ENCODE measurements at regions not wholly inside any gene's neighbourhood (a gene's known extent, or its start where the extent isn't known, plus 50 kb on each side); places are given as distances from the start of the nearest gene placed in this dataset.

DNA sequence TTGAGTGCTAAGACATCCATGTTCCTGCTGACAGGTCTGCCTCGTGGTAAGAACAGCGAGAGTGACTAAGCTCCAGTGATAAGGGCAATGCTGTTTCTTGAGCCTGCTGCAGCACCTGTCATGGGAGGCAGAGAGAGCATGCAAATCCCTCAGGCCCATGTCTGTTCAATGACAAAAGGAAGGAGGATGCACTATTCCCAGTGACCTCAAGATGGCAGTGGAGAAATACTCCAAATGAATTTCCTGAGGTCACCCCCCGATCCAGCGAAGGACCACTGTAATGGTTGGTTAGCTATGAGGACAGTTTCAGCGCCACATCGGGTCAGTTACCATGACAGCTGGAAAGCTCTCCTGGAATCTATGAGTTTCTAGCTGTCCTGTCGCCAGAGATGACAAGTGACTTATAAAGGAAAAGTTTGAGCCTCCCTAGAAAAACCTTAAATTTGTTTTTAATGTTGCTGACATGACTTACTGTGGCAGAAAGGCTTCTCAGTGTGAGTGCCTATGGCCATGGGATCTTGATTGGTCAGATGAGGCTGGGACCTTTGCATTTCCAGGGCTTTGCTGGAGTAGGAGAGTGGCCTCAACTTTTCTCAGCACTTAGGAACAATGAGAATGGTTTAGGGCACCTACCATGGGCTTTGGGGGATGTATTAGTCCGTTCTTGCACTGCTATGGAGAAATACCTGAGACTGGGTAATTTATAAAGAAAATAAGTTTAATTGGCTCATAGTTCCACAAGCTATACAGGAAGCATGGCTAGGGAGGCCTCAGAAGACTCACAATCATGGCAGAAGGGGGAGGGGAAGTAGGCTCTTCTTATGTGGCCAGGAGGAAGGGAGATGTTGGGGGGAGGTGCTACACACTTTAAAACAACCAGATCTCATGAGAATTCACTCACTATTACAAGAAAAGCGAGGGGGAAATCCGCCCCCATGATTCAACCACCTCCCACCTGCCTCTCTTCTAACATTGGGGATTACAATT lies 88.0 kb upstream of the TMEM260 start:
- Mint-ChIP-seq H3K27me3 (peaks cover 2 to 14% of the 10 kb centered on the region in 2 donors), H3K27ac (peak overlapping the region in 1 of 8 donors; percentile 74), H3K4me1 (peaks cover 5 to 10% (median 7%) of the 10 kb centered on the region in 3 donors), H3K9me3 (no peaks in the 10 kb centered on the region), H3K4me3 (peak overlapping the region in 1 of 7 donors; percentile 49), H3K36me3 (no peaks in the 10 kb centered on the region)
- H3K4me1 ChIP-seq (ENCODE audit: insufficient read depth, low read length): no peaks in the 10 kb centered on the region
- no peak overlapping the region for H3K4me3 ChIP-seq (ENCODE audit: low read length)
- ChIA-PET POLR2A (no interaction called here), CTCF (interaction anchor here (1.1 to 2.9 kb wide), 9 partner anchors 10 to 826 kb away, joined by 3 to 10 read pairs (median 5); no protein-coding TSS in a partner anchor)
- no peaks in the 10 kb centered on the region for H3K27me3 ChIP-seq (ENCODE audit: insufficient read depth, low read length, poor library complexity, severe bottlenecking)
- H3K36me3 ChIP-seq (ENCODE audit: insufficient read depth, low read length): no peaks in the 10 kb centered on the region
- H3K9me3 ChIP-seq (ENCODE audit: low read length): no peaks in the 10 kb centered on the region
- H3K27ac ChIP-seq (ENCODE audit: low read depth, low read length): no peak overlapping the region
- peak in 2 of 5 donors; percentile 11 to 25 for DNase-seq

- no peaks in the 10 kb centered on the region for H3K9me3 ChIP-seq (ENCODE audit: low read length)
- H3K27ac ChIP-seq (ENCODE audit: low read depth, low read length): no peak overlapping the region
- Mint-ChIP-seq H3K27me3 (peaks cover 4 to 7% of the 10 kb centered on the region in 2 donors), H3K36me3 (no peaks in the 10 kb centered on the region), H3K4me1 (peaks cover 5 to 10% (median 7%) of the 10 kb centered on the region in 3 donors), H3K27ac (no peak overlapping the region), H3K9me3 (no peaks in the 10 kb centered on the region), H3K4me3 (no peak overlapping the region)
- no peaks in the 10 kb centered on the region for H3K4me1 ChIP-seq (ENCODE audit: insufficient read depth, low read length)
- POLR2A ChIA-PET: no interaction called here
- DNase-seq: no peak
- H3K4me3 ChIP-seq (ENCODE audit: low read length): no peak overlapping the region
- H3K27me3 ChIP-seq (ENCODE audit: insufficient read depth, low read length, poor library complexity, severe bottlenecking): no peaks in the 10 kb centered on the region
- CTCF ChIA-PET: no interaction called here
- no peaks in the 10 kb centered on the region for H3K36me3 ChIP-seq (ENCODE audit: insufficient read depth, low read length)
Measured at GRCh38 chr14:56494167-56494566, 85.4 kb upstream of the TMEM260 start.

DNA sequence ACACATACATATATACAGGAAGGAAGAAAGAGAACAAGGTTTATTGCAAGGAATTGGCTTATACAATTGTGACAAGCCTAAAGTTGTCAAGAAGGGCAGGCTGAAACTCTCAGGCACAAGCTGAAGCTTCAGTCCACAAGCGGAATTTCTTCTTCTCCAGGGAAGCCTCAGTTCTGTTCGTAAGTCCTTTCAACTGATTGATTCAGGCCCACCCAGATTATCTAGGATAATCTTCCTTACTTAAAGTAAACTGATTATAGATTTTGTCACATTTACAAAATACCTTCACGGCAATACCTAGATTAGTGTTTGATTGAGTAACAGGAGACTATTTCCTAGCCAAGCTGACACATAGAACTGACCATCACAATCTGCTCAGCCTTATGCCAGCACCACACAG lies 81.5 kb upstream of the TMEM260 start:
- Histone ChIP-seq H3K4me3 (ENCODE audit: low read length) (no peak overlapping the region), H3K9me3 (ENCODE audit: low read length) (no peaks in the 10 kb centered on the region), H3K4me1 (ENCODE audit: insufficient read depth, low read length) (no peaks in the 10 kb centered on the region), H3K27ac (ENCODE audit: low read depth, low read length) (no peak overlapping the region), H3K36me3 (ENCODE audit: insufficient read depth, low read length) (no peaks in the 10 kb centered on the region), H3K27me3 (ENCODE audit: insufficient read depth, low read length, poor library complexity, severe bottlenecking) (no peaks in the 10 kb centered on the region)
- no peak overlapping the region for H3K27ac Mint-ChIP-seq
- no peaks in the 10 kb centered on the region for H3K9me3 Mint-ChIP-seq
- no peak for DNase-seq
- ChIA-PET POLR2A (no interaction called here), CTCF (no interaction called here)
- H3K27me3 Mint-ChIP-seq: peaks cover 11 to 21% of the 10 kb centered on the region in 2 donors
- H3K36me3 Mint-ChIP-seq: no peaks in the 10 kb centered on the region
- no peaks in the 10 kb centered on the region for H3K4me1 Mint-ChIP-seq
- no peak overlapping the region for H3K4me3 Mint-ChIP-seq

DNA sequence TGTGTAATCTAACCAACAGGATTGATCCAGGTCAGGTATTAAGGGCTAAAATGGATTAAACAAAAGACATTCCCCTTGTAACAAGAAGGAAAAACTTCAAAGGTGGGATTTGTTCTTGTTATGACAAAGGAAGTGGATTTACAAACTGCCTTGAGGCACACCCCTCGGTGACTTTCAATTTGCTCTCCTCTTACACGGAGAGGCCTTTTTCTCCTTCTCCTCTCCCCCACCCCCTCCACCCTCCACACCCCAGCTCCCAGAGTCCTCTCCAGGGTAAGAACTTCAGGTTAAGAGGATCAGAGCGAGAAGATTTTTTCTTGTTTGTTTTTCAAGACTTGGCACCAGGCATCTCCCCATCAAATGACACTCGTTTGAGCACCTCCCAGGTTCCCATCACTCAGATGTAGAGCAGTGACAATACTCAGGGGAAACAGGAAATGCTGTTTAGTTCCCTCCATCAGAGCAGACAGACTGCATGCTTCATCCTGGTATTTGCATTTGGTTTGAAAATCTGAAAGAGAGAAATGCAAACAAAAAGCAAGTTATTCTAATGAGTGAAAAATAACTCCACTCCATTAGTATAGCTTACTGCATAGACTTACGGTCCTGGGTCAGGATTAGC lies 77.6 kb upstream of the TMEM260 start:
- H3K27ac Mint-ChIP-seq: no peak overlapping the region
- Histone ChIP-seq H3K9me3 (ENCODE audit: low read length) (no peaks in the 10 kb centered on the region), H3K4me1 (ENCODE audit: insufficient read depth, low read length) (no peaks in the 10 kb centered on the region), H3K27ac (ENCODE audit: low read depth, low read length) (no peak overlapping the region), H3K36me3 (ENCODE audit: insufficient read depth, low read length) (no peaks in the 10 kb centered on the region), H3K27me3 (ENCODE audit: insufficient read depth, low read length, poor library complexity, severe bottlenecking) (no peaks in the 10 kb centered on the region), H3K4me3 (ENCODE audit: low read length) (no peak overlapping the region)
- H3K9me3 Mint-ChIP-seq: no peaks in the 10 kb centered on the region
- H3K4me3 Mint-ChIP-seq: no peak overlapping the region
- no peaks in the 10 kb centered on the region for H3K4me1 Mint-ChIP-seq
- no peaks in the 10 kb centered on the region for H3K36me3 Mint-ChIP-seq
- no peak for DNase-seq
- ChIA-PET POLR2A (no interaction called here), CTCF (no interaction called here)
- H3K27me3 Mint-ChIP-seq: peaks cover 16 to 57% of the 10 kb centered on the region in 2 donors

DNA sequence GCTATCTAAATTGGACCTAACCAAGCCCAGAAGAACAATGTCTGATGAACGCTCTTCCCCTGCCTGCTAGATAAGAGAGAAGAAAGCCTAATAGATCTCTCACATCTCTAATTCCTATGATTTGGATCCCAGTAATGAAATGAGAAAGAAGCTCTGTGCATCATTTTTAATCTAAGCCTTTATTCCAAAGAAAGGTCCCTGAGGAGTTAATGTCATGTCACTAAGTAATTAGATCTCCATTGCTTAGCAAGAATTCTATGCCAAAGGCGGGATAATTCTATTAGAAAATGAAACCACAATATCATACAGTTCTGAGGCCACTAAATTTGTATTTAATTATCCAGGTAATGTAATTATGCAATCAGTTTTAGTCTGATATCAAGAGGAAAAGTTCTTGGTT lies 74.2 kb upstream of the TMEM260 start:
- Histone ChIP-seq H3K27ac (ENCODE audit: low read depth, low read length) (no peak overlapping the region), H3K4me3 (ENCODE audit: low read length) (no peak overlapping the region), H3K9me3 (ENCODE audit: low read length) (no peaks in the 10 kb centered on the region), H3K27me3 (ENCODE audit: insufficient read depth, low read length, poor library complexity, severe bottlenecking) (no peaks in the 10 kb centered on the region), H3K36me3 (ENCODE audit: insufficient read depth, low read length) (no peaks in the 10 kb centered on the region), H3K4me1 (ENCODE audit: insufficient read depth, low read length) (no peaks in the 10 kb centered on the region)
- DNase-seq: no peak
- ChIA-PET POLR2A (no interaction called here), CTCF (no interaction called here)
- Mint-ChIP-seq H3K9me3 (no peaks in the 10 kb centered on the region), H3K27me3 (peaks cover 14 to 48% of the 10 kb centered on the region in 2 donors), H3K4me3 (no peak overlapping the region), H3K36me3 (no peaks in the 10 kb centered on the region), H3K27ac (no peak overlapping the region), H3K4me1 (no peaks in the 10 kb centered on the region)

- Histone ChIP-seq H3K9me3 (ENCODE audit: low read length) (no peaks in the 10 kb centered on the region), H3K27ac (ENCODE audit: low read depth, low read length) (no peak overlapping the region), H3K27me3 (ENCODE audit: insufficient read depth, low read length, poor library complexity, severe bottlenecking) (no peaks in the 10 kb centered on the region), H3K4me1 (ENCODE audit: insufficient read depth, low read length) (no peaks in the 10 kb centered on the region), H3K36me3 (ENCODE audit: insufficient read depth, low read length) (no peaks in the 10 kb centered on the region), H3K4me3 (ENCODE audit: low read length) (no peak overlapping the region)
- Mint-ChIP-seq H3K27ac (no peak overlapping the region), H3K4me3 (no peak overlapping the region), H3K9me3 (no peaks in the 10 kb centered on the region), H3K27me3 (peaks cover 0 to 4% of the 10 kb centered on the region in 2 donors), H3K36me3 (no peaks in the 10 kb centered on the region), H3K4me1 (no peaks in the 10 kb centered on the region)
- ChIA-PET POLR2A (no interaction called here), CTCF (no interaction called here)
- DNase-seq: no peak
Measured at GRCh38 chr14:56512521-56512920, 67.1 kb upstream of the TMEM260 start.

GRCh38 chr14:56514663-56515371 lies 64.8 kb upstream of the TMEM260 start:
- no peak for DNase-seq
- POLR2A ChIA-PET: no interaction called here
- no peak overlapping the region for H3K27ac Mint-ChIP-seq

GRCh38 chr14:56515739-56516138 lies 63.9 kb upstream of the TMEM260 start:
- H3K27me3 ChIP-seq (ENCODE audit: insufficient read depth, low read length, poor library complexity, severe bottlenecking): no peaks in the 10 kb centered on the region
- Mint-ChIP-seq H3K9me3 (no peaks in the 10 kb centered on the region), H3K4me3 (no peak overlapping the region), H3K4me1 (no peaks in the 10 kb centered on the region), H3K36me3 (no peaks in the 10 kb centered on the region), H3K27ac (no peak overlapping the region), H3K27me3 (peaks cover 8 to 20% of the 10 kb centered on the region in 2 donors)
- no peak overlapping the region for H3K4me3 ChIP-seq (ENCODE audit: low read length)
- no peaks in the 10 kb centered on the region for H3K4me1 ChIP-seq (ENCODE audit: insufficient read depth, low read length)
- ChIA-PET CTCF (no interaction called here), POLR2A (no interaction called here)
- no peak overlapping the region for H3K27ac ChIP-seq (ENCODE audit: low read depth, low read length)
- no peak for DNase-seq
- no peaks in the 10 kb centered on the region for H3K36me3 ChIP-seq (ENCODE audit: insufficient read depth, low read length)
- H3K9me3 ChIP-seq (ENCODE audit: low read length): no peaks in the 10 kb centered on the region

More at GRCh38 chr14:56514663-56515371, 64.8 kb upstream of the TMEM260 start:
- no peak overlapping the region for H3K4me3 ChIP-seq (ENCODE audit: low read length)
- no peaks in the 10 kb centered on the region for H3K36me3 Mint-ChIP-seq
- H3K27me3 ChIP-seq (ENCODE audit: insufficient read depth, low read length, poor library complexity, severe bottlenecking): no peaks in the 10 kb centered on the region
- peaks cover 8 to 14% of the 10 kb centered on the region in 2 donors for H3K27me3 Mint-ChIP-seq
- H3K9me3 ChIP-seq (ENCODE audit: low read length): no peaks in the 10 kb centered on the region
- H3K9me3 Mint-ChIP-seq: no peaks in the 10 kb centered on the region
- H3K4me1 Mint-ChIP-seq: no peaks in the 10 kb centered on the region
- no peaks in the 10 kb centered on the region for H3K4me1 ChIP-seq (ENCODE audit: insufficient read depth, low read length)
- no peak overlapping the region for H3K4me3 Mint-ChIP-seq
- no peak overlapping the region for H3K27ac ChIP-seq (ENCODE audit: low read depth, low read length)
- CTCF ChIA-PET: no interaction called here
- no peaks in the 10 kb centered on the region for H3K36me3 ChIP-seq (ENCODE audit: insufficient read depth, low read length)
